ENCODE measurements at regions not wholly inside any gene's neighbourhood (a gene's known extent, or its start where the extent isn't known, plus 50 kb on each side); places are given as distances from the start of the nearest gene placed in this dataset.
"Not testable (repeated sequence)": the region's sequence is repeated elsewhere in the genome, so short reads cannot be mapped to it uniquely, and the experiment has no call there.

GRCh38 chr16:77041468-77041867 lies 149.5 kb upstream of the MON1B start:
- DNase-seq (ENCODE audit: low spot score) = no peak
- intact Hi-C loops (cut with DNase I) = no loop called here

GRCh38 chr16:77043076-77043475 lies 147.9 kb upstream of the MON1B start:
- intact Hi-C loops (cut with DNase I) = no loop called here
- no peak for DNase-seq (ENCODE audit: low spot score)

- intact Hi-C loops (cut with DNase I) = no loop called here
Measured at GRCh38 chr16:77046206-77046605, 144.8 kb upstream of the MON1B start.

GRCh38 chr16:77048085-77048484 lies 142.9 kb upstream of the MON1B start:
- intact Hi-C loops (cut with DNase I) = loop anchor here in 1 of 2 donors (2.0 kb wide), 1 partner anchor 43 kb away; no protein-coding TSS in a partner anchor
- DNase-seq (ENCODE audit: low spot score) = no peak

More at GRCh38 chr16:77046206-77046605, 144.8 kb upstream of the MON1B start:
- DNase-seq (ENCODE audit: low spot score) = no peak

GRCh38 chr16:77049577-77049976 lies 141.4 kb upstream of the MON1B start:
- intact Hi-C loops (cut with DNase I) = loop anchor here in 1 of 2 donors (2.0 kb wide), 1 partner anchor 45 kb away; no protein-coding TSS in a partner anchor
- no peak for DNase-seq (ENCODE audit: low spot score)

- DNase-seq (ENCODE audit: low spot score); intact Hi-C loops (cut with DNase I): not testable (repeated sequence)
Measured at GRCh38 chr16:77056597-77056996, 134.4 kb upstream of the MON1B start.

- DNase-seq (ENCODE audit: low spot score) = no peak
- intact Hi-C loops (cut with DNase I) = no loop called here
Measured at GRCh38 chr16:77057161-77057774, 133.7 kb upstream of the MON1B start.

- intact Hi-C loops (cut with DNase I) = no loop called here
Measured at GRCh38 chr16:77059446-77059845, 131.5 kb upstream of the MON1B start.

GRCh38 chr16:77060614-77061013 lies 130.4 kb upstream of the MON1B start:
- no peak for DNase-seq (ENCODE audit: low spot score)
- intact Hi-C loops (cut with DNase I) = no loop called here

More at GRCh38 chr16:77059446-77059845, 131.5 kb upstream of the MON1B start:
- DNase-seq (ENCODE audit: low spot score) = no peak

GRCh38 chr16:77062878-77063675 lies 127.9 kb upstream of the MON1B start:
- no peak for DNase-seq (ENCODE audit: low spot score)
- intact Hi-C loops (cut with DNase I) = no loop called here

- intact Hi-C loops (cut with DNase I) = no loop called here
Measured at GRCh38 chr16:77063676-77064016, 127.3 kb upstream of the MON1B start.

GRCh38 chr16:77064037-77064436 lies 127.0 kb upstream of the MON1B start:
- DNase-seq (ENCODE audit: low spot score) = no peak
- intact Hi-C loops (cut with DNase I) = no loop called here

More at GRCh38 chr16:77063676-77064016, 127.3 kb upstream of the MON1B start:
- no peak for DNase-seq (ENCODE audit: low spot score)

GRCh38 chr16:77066896-77067496 lies 124.0 kb upstream of the MON1B start:
- intact Hi-C loops (cut with DNase I) = no loop called here
- DNase-seq (ENCODE audit: low spot score) = no peak

- no peak for DNase-seq (ENCODE audit: low spot score)
- intact Hi-C loops (cut with DNase I) = no loop called here
Measured at GRCh38 chr16:77067900-77068299, 123.1 kb upstream of the MON1B start.

GRCh38 chr16:77068402-77068801 lies 122.6 kb upstream of the MON1B start:
- intact Hi-C loops (cut with DNase I) = no loop called here
- no peak for DNase-seq (ENCODE audit: low spot score)

GRCh38 chr16:77069929-77070328 lies 121.1 kb upstream of the MON1B start:
- DNase-seq (ENCODE audit: low spot score) = no peak
- intact Hi-C loops (cut with DNase I) = no loop called here

- no peak for DNase-seq (ENCODE audit: low spot score)
- intact Hi-C loops (cut with DNase I) = no loop called here
Measured at GRCh38 chr16:77070683-77071082, 120.3 kb upstream of the MON1B start.

- DNase-seq (ENCODE audit: low spot score) = no peak
- intact Hi-C loops (cut with DNase I) = no loop called here
Measured at GRCh38 chr16:77076839-77077238, 114.2 kb upstream of the MON1B start.

- intact Hi-C loops (cut with DNase I) = no loop called here
- no peak for DNase-seq (ENCODE audit: low spot score)
Measured at GRCh38 chr16:77077256-77077922, 113.6 kb upstream of the MON1B start.

GRCh38 chr16:77085981-77086380 lies 105.0 kb upstream of the MON1B start:
- DNase-seq (ENCODE audit: low spot score) = no peak
- intact Hi-C loops (cut with DNase I) = no loop called here
